ENCODE measurements at regions not wholly inside any gene's neighbourhood (a gene's known extent, or its start where the extent isn't known, plus 50 kb on each side); places are given as distances from the start of the nearest gene placed in this dataset.

GRCh38 chr1:188241629-188242028, 1412.9 kb downstream of the PLA2G4A start:
- DNase-seq, result no peak

DNA sequence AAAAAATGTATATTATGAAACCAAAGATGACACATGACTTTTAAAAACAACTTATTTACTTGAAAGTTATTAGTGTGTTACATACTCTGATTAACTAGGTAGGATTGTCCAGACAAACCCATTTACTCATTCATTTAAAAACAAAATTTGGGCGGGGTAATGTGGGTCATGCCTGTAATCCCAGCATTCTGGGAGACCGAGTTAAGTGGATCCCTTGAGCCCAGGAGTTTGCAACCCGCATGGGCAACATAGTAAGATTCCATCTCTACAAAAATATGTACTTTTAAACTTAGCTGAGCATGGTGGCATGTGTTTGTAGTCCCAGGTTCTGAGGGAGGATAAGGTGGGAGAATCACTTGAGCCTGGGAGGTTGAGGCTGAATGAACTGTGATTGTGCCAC, 1414.7 kb downstream of the PLA2G4A start:
- no peak for DNase-seq

DNA sequence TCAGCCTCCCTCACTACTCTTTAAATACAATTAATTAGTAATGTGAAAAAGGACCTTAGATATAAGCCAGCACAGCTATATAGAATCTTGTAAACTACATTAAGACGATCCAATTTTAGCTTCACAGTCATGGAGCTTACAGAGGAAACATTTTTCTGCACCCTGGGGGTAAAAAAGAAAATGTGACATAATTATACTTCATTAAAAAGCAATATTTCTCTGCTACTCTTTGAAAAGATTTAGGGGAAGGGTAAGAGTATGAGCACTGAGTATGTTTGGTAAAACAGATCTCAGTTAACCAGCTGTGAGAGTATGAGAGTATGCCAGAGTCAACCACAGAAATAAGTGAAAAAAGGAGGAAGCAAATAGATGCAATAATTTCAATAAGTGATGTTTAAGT, 1415.9 kb downstream of the PLA2G4A start:
- DNase-seq, result no peak

DNA sequence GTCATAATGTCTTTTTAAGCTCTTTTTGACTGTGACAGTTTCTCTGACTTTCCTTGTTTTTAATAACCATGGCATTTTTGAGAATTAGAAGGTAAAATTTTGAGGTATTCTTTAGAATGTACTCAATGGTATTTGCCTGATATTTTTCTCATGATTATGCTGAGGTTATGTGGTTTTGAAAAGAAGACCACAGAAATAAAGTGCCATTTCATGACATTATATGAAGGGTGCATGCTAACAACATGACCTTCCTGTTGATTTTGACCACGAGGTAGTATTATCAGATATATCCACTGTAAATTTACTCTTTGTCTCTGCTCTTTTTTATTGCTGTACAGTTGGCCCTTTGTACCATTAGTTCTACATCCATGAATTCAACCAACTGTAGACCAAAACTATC, 1418.5 kb downstream of the PLA2G4A start:
- no peak for DNase-seq

GRCh38 chr1:188249811-188250210, 1421.1 kb downstream of the PLA2G4A start:
- no peak for DNase-seq

GRCh38 chr1:188251036-188251435, 1422.3 kb downstream of the PLA2G4A start:
- no peak for DNase-seq

- no peak for DNase-seq
These were observed 1433.1 kb downstream of the PLA2G4A start for GRCh38 chr1:188261849-188262248.

DNA sequence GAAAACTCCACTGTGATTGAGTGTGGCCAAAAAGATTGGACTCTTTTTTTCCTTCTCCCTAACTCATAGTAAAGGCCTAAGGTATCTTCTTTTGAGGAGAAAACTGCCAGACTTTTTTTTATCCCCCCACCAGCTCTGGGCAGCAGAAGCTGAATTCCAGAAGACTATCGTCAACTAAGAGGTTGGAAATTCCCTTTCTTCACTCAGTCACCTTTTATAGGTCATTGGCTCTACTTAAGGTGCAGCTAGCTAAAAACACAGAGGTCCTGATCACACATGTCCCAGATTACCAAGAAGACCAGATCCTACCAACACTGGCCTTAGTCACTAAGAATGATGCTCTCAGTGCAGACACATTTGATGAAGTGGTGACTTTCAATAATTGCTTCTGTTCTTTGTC, 1441.2 kb downstream of the PLA2G4A start:
- DNase-seq, result no peak

GRCh38 chr1:188270497-188270896, 1441.7 kb downstream of the PLA2G4A start:
- DNase-seq, result no peak

DNA sequence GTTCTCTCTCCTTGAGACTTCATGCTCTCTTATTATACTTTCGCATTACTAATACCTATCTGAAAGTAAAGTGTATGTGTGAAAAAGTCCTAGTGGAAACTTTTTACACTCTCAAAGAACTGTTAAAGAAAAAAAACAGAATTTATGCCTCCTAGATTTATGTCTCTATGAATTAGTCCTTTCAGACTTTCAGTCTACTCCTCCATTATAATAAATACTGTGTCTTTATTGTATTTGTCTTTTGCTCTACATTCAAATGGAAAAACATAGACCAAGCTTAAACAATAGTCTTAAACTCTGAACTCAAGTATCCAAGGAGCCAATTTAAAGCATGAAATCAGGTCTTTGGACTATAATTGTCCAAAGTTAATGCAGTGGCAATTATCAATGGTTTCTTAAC, 1449.0 kb downstream of the PLA2G4A start:
- DNase-seq, result no peak

DNA sequence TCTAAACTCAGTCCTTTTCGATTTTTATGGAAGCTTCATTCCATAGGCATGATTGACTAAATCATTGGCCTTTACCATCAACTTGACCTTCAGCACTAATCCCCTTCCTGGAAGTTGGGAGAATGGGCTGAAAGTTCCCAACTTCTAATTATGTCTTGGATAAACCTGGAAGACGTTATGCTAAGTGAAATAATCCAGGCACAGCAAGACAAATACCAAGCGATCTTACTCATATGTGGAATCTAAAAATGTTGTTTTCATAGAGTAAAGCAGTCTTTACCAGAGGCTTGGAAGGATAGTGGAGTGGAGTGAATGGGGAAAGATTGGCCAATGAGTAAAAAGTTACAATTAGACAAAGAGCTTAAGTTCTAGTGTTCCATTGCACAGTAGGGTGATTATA, 1453.2 kb downstream of the PLA2G4A start:
- no peak for DNase-seq

- DNase-seq, result no peak
These were observed 1466.4 kb downstream of the PLA2G4A start for GRCh38 chr1:188295157-188295556.

DNA sequence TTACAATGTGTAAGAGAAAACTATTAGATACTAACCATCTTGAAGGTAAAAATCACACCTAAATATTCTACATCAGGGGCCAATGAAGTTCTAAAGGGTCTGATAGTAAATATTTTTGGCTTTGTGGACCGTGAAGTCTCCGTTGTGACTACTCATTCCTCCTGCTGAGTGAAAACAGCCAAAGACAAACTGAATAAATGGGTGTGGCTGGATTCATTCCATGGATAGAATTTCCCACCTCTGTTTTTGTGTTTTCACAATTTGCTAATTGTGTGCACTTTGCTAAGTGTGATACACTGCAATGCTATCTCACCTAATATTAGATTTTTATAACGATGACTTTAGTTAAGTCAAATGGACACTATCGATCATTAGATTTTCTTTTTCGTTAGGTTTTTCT, 1474.0 kb downstream of the PLA2G4A start:
- DNase-seq, result no peak

DNA sequence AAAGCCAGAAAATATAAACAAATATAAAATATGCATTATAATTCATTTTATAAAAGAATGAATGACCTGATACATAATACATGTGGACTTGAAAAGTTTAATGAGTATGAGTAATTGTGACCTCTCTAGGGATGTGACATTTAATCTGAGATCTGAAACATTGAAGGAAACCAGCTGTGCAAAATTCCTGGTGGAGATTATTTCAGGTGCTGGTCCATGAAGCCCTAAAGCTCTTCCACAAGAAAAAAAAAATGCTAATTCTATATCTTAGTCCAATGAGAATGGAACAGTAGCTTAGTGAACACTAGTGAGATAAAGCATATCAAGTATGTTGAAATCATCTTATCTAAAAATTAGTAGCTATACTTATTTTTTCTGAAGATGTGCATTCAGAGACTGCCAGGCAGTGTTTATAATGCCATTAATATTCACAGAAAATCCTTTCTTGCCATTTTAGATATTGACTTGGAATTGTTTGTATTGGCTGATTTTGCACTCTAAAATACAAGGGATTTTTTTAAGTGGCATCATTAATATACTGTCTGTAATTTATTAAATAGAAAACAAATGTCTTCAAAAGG, 1485.9 kb downstream of the PLA2G4A start:
- DNase-seq, result no peak

DNA sequence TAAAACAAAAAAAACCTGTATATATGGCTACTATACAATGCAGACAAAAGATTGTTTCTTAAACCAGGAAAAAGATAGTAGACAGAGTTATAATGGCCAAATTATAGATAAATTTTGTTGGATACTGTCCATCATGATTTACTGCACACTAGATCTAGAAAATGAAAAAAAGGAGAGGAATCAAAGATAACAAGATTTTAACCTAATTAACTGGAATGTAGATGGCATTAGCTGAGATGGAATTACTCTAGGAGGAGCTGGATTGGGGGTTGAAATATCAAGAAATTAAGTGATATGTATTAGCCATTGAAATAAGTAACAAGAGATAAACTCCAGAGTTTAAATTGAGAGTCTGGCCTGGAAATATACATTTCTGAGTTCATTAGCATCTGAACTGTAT, 1489.1 kb downstream of the PLA2G4A start:
- DNase-seq, result no peak

- DNase-seq, result no peak
These were observed 1496.5 kb downstream of the PLA2G4A start for GRCh38 chr1:188325211-188325610.

GRCh38 chr1:188343914-188344313, 1515.2 kb downstream of the PLA2G4A start:
- no peak for DNase-seq

- DNase-seq, result no peak
These were observed 1521.4 kb downstream of the PLA2G4A start for GRCh38 chr1:188350104-188350503.

GRCh38 chr1:188355082-188355481, 1526.3 kb downstream of the PLA2G4A start:
- no peak for DNase-seq

- DNase-seq, result no peak
These were observed 1527.1 kb downstream of the PLA2G4A start for GRCh38 chr1:188355847-188356246.

DNA sequence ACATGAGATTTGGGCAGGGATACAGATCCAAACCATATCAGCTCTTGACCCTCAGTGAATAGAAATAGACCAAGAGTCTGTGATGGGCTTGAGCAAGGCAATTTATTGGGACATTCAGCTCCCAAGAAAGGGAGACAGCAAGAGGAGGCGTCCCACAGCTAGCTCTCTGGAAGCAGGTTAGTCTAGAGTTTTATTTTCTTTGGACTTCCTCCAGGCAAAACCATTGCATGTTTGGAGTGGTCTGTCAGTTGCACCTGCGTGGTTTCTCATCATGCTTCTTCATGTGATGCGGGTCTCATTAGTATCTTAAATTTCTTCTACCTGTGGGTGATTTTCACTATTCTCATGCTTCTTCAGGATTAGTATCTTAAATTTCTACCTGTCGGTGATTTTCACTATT, 1530.6 kb downstream of the PLA2G4A start:
- no peak for DNase-seq

- no peak for DNase-seq
These were observed 1535.2 kb downstream of the PLA2G4A start for GRCh38 chr1:188363943-188364342.

DNA sequence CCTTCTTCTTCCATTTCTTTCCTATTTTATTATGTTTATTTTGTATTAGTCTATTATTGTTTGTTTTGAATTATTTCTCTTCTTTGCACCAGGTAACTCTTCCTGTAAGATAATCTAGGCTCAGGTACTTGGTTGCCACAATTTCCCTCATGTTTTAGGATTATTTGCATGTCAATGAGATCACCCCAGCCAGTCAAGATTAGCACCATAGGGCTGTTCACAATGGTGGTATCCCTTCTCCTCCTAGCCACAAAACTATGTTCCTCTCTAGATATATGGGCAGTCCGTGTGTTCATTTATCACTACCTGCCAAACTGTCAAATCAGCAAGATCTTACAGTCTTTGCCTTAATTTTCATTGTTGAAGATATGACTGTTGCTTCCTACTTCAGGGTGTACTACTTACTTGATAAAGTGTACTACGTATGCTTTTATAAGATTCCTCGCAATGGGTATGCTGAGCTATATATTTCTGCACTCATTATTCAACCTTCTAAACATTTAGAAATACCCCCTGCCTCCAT, 1536.2 kb downstream of the PLA2G4A start:
- DNase-seq, result no peak

- no peak for DNase-seq
These were observed 1537.1 kb downstream of the PLA2G4A start for GRCh38 chr1:188365874-188366273.

DNA sequence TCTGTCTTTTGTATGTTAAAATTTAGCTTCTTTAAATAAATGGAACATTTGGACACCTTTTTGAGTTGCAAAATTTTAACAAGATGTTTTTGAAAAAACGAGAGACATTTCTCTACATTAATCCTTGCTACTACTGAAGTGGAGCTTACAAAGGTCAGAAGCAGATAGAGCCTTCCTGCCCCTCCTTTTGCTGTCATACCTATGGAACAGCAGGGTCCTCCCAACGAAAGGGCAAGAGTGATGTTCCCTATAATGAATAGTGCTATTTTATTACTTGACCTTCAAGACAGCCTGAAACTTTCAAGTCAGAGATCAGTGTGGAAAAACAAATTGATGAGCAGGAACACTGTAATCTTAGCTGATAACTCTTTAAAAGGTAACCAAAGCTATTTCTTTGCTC, 1538.9 kb downstream of the PLA2G4A start:
- DNase-seq, result no peak
